WTC11 (cell line): ENCODE measurements at regions not wholly inside any gene's neighbourhood (a gene's known extent, or its start where the extent isn't known, plus 50 kb on each side); places are given as distances from the start of the nearest gene placed in this dataset.

ENCODE experiments used
- ATAC-seq: fragments of 200-7000 bp; cut with Tn5 transposase; 2 replicates; pipeline ENCODE4 v1.10.0; 2021; ENCODE audit warnings: mild to moderate bottlenecking, moderate library complexity
- CTCF ChIA-PET: fragments of 300-600 bp; sonication (Branson Sonifier 250); formaldehyde crosslinking; loops from one replicate; lab custom pipeline; 2021; ENCODE audit warnings: antibody characterized with exemption; lab: Charles Lee
- POLR2A ChIA-PET: fragments of 350-600 bp; sonication (Branson Sonifier 250); formaldehyde crosslinking; loops from one replicate; lab custom pipeline; 2021; ENCODE audit warnings: antibody characterized with exemption; lab: Charles Lee
- DNase-seq: peaks from one replicate; pipeline ENCODE4 v3.0.0; 2021; ENCODE audit warnings: low spot score
- H3K27ac Mint-ChIP-seq: 2 replicates; pipeline ENCODE4 v1.8.0; 2021; ENCODE audit warnings: mixed read lengths
- H3K27me3 Mint-ChIP-seq: 2 replicates; pipeline ENCODE4 v1.8.0; 2021; ENCODE audit warnings: low read depth, mild to moderate bottlenecking, moderate library complexity, mixed read lengths
- H3K36me3 Mint-ChIP-seq: 2 replicates; pipeline ENCODE4 v1.8.0; 2021; ENCODE audit warnings: mixed read lengths
- H3K4me1 Mint-ChIP-seq: 2 replicates; pipeline ENCODE4 v1.8.0; 2022; ENCODE audit warnings: mixed read lengths
- H3K4me3 Mint-ChIP-seq: 2 replicates; pipeline ENCODE4 v1.8.0; 2021; ENCODE audit warnings: mild to moderate bottlenecking, moderate library complexity, mixed read lengths
- H3K9me3 Mint-ChIP-seq: 2 replicates; pipeline ENCODE4 v1.8.0; 2021; ENCODE audit warnings: mixed read lengths
- FOXK1 ChIP-seq: sonication (generic); formaldehyde crosslinking; IDR thresholded peaks from 2 replicates; pipeline ENCODE4 v1.8.0; 2022; ENCODE audit warnings: mild to moderate bottlenecking, moderate library complexity, missing genetic modification reagents
- FOXP1 ChIP-seq: sonication (generic); formaldehyde crosslinking; IDR thresholded peaks from 2 replicates; pipeline ENCODE4 v1.8.0; 2022; ENCODE audit warnings: missing genetic modification reagents, mild to moderate bottlenecking, moderate library complexity, borderline replicate concordance
- HMGA2 ChIP-seq: fragments of 250-450 bp; sonication (Bioruptor Pico); IDR thresholded peaks from 2 replicates; pipeline ENCODE4 v1.4.0; 2021; ENCODE audit warnings: mild to moderate bottlenecking, moderate library complexity
- KAT7 ChIP-seq: sonication (generic); formaldehyde crosslinking; IDR thresholded peaks from 2 replicates; pipeline ENCODE4 v1.8.1; 2023; ENCODE audit warnings: missing genetic modification reagents, mild to moderate bottlenecking, borderline replicate concordance
- NR2C2 ChIP-seq: sonication (generic); formaldehyde crosslinking; IDR thresholded peaks from 2 replicates; pipeline ENCODE4 v1.8.0; 2022; ENCODE audit warnings: mild to moderate bottlenecking, missing genetic modification reagents
- TCF7 ChIP-seq: sonication (generic); formaldehyde crosslinking; IDR thresholded peaks from 2 replicates; pipeline ENCODE4 v1.8.0; 2022; ENCODE audit warnings: mild to moderate bottlenecking, low read depth, missing genetic modification reagents, moderate library complexity
- TP53 ChIP-seq: sonication (generic); formaldehyde crosslinking; IDR thresholded peaks from 2 replicates; pipeline ENCODE4 v1.8.1; 2023; ENCODE audit warnings: mild to moderate bottlenecking, missing genetic modification reagents
- ZNF232 ChIP-seq: sonication (generic); formaldehyde crosslinking; IDR thresholded peaks from 2 replicates; pipeline ENCODE4 v1.8.0; 2022; ENCODE audit warnings: mild to moderate bottlenecking, missing genetic modification reagents
- ZNF396 ChIP-seq: fragments of 250-450 bp; sonication (Bioruptor Pico); IDR thresholded peaks from 2 replicates; pipeline ENCODE4 v1.8.0; 2021; ENCODE audit warnings: mild to moderate bottlenecking, moderate library complexity, borderline replicate concordance
- TF ChIP-seq, protein P1 (sequence below): sonication (generic); formaldehyde crosslinking; IDR thresholded peaks from 2 replicates; pipeline ENCODE4 v1.8.0; 2023; ENCODE audit warnings: mild to moderate bottlenecking, missing genetic modification reagents
- TF ChIP-seq, protein P2 (sequence below): sonication (generic); formaldehyde crosslinking; IDR thresholded peaks from 2 replicates; pipeline ENCODE4 v1.8.1; 2023; ENCODE audit warnings: mild to moderate bottlenecking, missing genetic modification reagents, moderate library complexity
- TF ChIP-seq, protein P3 (sequence below): fragments of 250-450 bp; sonication (Bioruptor Pico); IDR thresholded peaks from 2 replicates; pipeline ENCODE4 v1.9.0; 2021; ENCODE audit warnings: mild to moderate bottlenecking, borderline replicate concordance
- TF ChIP-seq, protein P4 (sequence below): fragments of 250-450 bp; sonication (Bioruptor Pico); IDR thresholded peaks from 2 replicates; pipeline ENCODE4 v1.9.0; 2021; ENCODE audit warnings: moderate library complexity, mild to moderate bottlenecking, inconsistent platforms, borderline replicate concordance
- TF ChIP-seq, protein P5 (sequence below): fragments of 250-450 bp; sonication (Bioruptor Pico); conservative IDR thresholded peaks from 2 replicates; pipeline ENCODE4 v1.9.0; 2021; ENCODE audit warnings: mild to moderate bottlenecking
- TF ChIP-seq, protein P6 (sequence below): fragments of 200-600 bp; IDR thresholded peaks from 2 replicates; pipeline ENCODE4 v1.8.0; 2022; ENCODE audit warnings: antibody characterized with exemption
- TF ChIP-seq, protein P7 (sequence below): sonication (generic); formaldehyde crosslinking; IDR thresholded peaks from 2 replicates; pipeline ENCODE4 v1.8.0; 2022; ENCODE audit warnings: mild to moderate bottlenecking, missing genetic modification reagents
- TF ChIP-seq, protein P8 (sequence below): sonication (generic); formaldehyde crosslinking; IDR thresholded peaks from 2 replicates; pipeline ENCODE4 v1.8.0; 2022; ENCODE audit warnings: mild to moderate bottlenecking, missing genetic modification reagents
- TF ChIP-seq, protein P9 (sequence below): sonication (generic); formaldehyde crosslinking; IDR thresholded peaks from 2 replicates; pipeline ENCODE4 v1.8.1; 2023; ENCODE audit warnings: mild to moderate bottlenecking, missing genetic modification reagents

DNA sequence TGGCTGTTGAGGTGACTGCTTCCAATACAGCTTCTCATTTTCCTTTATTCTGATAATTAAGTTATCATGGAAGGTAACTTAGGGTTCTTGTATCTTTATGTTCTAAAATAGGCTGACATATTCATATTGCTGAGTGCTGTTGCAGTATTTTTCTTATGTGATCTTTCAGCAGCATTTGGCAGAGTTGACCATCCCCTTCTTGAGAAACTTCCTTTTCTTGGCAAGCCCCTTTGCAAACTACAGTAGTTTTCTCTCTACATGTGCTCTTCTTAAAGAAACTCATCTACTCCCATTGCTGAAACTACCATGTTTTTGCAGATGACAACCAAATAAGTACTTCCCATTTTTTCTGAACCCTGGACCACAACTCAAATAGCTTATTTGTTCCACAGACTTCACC, 476.5 kb upstream of the TRIB2 start:
- POLR2A ChIA-PET, result no interaction called here
- no peak for DNase-seq
- TF ChIP-seq KAT7 (no peak), TCF7 (no peak), ZNF232 (no peak), NR2C2 (CRISPR knock-in tag) (no peak), FOXK1 (CRISPR knock-in tag) (no peak), FOXP1 (no peak), TP53 (CRISPR knock-in tag) (no peak), HMGA2 (CRISPR knock-in tag) (no peak), ZNF396 (CRISPR knock-in tag) (no peak)
- TF ChIP-seq, protein P1, sequence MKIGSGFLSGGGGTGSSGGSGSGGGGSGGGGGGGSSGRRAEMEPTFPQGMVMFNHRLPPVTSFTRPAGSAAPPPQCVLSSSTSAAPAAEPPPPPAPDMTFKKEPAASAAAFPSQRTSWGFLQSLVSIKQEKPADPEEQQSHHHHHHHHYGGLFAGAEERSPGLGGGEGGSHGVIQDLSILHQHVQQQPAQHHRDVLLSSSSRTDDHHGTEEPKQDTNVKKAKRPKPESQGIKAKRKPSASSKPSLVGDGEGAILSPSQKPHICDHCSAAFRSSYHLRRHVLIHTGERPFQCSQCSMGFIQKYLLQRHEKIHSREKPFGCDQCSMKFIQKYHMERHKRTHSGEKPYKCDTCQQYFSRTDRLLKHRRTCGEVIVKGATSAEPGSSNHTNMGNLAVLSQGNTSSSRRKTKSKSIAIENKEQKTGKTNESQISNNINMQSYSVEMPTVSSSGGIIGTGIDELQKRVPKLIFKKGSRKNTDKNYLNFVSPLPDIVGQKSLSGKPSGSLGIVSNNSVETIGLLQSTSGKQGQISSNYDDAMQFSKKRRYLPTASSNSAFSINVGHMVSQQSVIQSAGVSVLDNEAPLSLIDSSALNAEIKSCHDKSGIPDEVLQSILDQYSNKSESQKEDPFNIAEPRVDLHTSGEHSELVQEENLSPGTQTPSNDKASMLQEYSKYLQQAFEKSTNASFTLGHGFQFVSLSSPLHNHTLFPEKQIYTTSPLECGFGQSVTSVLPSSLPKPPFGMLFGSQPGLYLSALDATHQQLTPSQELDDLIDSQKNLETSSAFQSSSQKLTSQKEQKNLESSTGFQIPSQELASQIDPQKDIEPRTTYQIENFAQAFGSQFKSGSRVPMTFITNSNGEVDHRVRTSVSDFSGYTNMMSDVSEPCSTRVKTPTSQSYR (CRISPR knock-in tag), result no peak
- TF ChIP-seq, protein P2, sequence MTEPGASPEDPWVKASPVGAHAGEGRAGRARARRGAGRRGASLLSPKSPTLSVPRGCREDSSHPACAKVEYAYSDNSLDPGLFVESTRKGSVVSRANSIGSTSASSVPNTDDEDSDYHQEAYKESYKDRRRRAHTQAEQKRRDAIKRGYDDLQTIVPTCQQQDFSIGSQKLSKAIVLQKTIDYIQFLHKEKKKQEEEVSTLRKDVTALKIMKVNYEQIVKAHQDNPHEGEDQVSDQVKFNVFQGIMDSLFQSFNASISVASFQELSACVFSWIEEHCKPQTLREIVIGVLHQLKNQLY, result no peak
- TF ChIP-seq, protein P3, sequence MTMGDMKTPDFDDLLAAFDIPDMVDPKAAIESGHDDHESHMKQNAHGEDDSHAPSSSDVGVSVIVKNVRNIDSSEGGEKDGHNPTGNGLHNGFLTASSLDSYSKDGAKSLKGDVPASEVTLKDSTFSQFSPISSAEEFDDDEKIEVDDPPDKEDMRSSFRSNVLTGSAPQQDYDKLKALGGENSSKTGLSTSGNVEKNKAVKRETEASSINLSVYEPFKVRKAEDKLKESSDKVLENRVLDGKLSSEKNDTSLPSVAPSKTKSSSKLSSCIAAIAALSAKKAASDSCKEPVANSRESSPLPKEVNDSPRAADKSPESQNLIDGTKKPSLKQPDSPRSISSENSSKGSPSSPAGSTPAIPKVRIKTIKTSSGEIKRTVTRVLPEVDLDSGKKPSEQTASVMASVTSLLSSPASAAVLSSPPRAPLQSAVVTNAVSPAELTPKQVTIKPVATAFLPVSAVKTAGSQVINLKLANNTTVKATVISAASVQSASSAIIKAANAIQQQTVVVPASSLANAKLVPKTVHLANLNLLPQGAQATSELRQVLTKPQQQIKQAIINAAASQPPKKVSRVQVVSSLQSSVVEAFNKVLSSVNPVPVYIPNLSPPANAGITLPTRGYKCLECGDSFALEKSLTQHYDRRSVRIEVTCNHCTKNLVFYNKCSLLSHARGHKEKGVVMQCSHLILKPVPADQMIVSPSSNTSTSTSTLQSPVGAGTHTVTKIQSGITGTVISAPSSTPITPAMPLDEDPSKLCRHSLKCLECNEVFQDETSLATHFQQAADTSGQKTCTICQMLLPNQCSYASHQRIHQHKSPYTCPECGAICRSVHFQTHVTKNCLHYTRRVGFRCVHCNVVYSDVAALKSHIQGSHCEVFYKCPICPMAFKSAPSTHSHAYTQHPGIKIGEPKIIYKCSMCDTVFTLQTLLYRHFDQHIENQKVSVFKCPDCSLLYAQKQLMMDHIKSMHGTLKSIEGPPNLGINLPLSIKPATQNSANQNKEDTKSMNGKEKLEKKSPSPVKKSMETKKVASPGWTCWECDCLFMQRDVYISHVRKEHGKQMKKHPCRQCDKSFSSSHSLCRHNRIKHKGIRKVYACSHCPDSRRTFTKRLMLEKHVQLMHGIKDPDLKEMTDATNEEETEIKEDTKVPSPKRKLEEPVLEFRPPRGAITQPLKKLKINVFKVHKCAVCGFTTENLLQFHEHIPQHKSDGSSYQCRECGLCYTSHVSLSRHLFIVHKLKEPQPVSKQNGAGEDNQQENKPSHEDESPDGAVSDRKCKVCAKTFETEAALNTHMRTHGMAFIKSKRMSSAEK (CRISPR knock-in tag), result no peak
- TF ChIP-seq, protein P4, sequence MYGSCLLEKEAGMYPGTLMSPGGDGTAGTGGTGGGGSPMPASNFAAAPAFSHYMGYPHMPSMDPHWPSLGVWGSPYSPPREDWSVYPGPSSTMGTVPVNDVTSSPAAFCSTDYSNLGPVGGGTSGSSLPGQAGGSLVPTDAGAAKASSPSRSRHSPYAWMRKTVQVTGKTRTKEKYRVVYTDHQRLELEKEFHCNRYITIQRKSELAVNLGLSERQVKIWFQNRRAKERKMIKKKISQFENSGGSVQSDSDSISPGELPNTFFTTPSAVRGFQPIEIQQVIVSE (CRISPR knock-in tag), result no peak
- TF ChIP-seq, protein P5, sequence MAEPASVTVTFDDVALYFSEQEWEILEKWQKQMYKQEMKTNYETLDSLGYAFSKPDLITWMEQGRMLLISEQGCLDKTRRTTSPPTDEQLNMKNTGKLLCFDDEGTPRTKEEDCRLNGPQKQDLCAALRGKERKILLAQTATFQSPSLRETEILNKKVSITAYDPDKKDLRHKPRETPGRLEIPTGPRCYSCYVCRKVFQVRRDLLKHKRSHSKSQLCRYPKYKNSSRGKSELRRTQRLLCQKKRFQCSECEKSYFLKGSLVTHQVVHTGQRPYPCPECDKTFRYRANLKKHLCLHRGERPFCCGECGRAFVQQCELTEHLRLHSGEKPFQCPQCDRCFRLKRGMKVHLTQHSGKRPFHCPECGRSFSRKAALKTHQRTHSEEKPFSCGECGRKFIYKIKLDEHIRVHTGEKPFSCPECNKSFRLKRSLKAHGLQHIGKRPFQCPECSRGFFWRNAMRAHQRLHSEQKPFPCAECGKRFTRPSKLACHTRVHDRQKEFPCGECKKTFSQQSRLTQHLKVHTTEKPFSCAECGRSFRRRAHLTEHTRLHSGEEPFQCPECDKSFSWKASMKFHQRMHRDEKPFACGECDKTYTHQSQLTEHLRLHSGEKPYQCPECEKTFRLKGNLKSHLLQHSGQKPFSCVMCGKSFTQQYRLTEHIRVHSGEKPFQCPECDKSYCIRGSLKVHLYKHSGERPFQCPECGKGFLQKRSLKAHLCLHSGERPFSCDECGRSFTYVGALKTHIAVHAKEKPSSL (CRISPR knock-in tag), result no peak
- TF ChIP-seq, protein P6, sequence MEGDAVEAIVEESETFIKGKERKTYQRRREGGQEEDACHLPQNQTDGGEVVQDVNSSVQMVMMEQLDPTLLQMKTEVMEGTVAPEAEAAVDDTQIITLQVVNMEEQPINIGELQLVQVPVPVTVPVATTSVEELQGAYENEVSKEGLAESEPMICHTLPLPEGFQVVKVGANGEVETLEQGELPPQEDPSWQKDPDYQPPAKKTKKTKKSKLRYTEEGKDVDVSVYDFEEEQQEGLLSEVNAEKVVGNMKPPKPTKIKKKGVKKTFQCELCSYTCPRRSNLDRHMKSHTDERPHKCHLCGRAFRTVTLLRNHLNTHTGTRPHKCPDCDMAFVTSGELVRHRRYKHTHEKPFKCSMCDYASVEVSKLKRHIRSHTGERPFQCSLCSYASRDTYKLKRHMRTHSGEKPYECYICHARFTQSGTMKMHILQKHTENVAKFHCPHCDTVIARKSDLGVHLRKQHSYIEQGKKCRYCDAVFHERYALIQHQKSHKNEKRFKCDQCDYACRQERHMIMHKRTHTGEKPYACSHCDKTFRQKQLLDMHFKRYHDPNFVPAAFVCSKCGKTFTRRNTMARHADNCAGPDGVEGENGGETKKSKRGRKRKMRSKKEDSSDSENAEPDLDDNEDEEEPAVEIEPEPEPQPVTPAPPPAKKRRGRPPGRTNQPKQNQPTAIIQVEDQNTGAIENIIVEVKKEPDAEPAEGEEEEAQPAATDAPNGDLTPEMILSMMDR, result no peak
- TF ChIP-seq, protein P7, sequence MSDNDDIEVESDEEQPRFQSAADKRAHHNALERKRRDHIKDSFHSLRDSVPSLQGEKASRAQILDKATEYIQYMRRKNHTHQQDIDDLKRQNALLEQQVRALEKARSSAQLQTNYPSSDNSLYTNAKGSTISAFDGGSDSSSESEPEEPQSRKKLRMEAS, result no peak
- TF ChIP-seq, protein P8, sequence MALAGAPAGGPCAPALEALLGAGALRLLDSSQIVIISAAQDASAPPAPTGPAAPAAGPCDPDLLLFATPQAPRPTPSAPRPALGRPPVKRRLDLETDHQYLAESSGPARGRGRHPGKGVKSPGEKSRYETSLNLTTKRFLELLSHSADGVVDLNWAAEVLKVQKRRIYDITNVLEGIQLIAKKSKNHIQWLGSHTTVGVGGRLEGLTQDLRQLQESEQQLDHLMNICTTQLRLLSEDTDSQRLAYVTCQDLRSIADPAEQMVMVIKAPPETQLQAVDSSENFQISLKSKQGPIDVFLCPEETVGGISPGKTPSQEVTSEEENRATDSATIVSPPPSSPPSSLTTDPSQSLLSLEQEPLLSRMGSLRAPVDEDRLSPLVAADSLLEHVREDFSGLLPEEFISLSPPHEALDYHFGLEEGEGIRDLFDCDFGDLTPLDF (CRISPR knock-in tag), result no peak
- TF ChIP-seq, protein P9, sequence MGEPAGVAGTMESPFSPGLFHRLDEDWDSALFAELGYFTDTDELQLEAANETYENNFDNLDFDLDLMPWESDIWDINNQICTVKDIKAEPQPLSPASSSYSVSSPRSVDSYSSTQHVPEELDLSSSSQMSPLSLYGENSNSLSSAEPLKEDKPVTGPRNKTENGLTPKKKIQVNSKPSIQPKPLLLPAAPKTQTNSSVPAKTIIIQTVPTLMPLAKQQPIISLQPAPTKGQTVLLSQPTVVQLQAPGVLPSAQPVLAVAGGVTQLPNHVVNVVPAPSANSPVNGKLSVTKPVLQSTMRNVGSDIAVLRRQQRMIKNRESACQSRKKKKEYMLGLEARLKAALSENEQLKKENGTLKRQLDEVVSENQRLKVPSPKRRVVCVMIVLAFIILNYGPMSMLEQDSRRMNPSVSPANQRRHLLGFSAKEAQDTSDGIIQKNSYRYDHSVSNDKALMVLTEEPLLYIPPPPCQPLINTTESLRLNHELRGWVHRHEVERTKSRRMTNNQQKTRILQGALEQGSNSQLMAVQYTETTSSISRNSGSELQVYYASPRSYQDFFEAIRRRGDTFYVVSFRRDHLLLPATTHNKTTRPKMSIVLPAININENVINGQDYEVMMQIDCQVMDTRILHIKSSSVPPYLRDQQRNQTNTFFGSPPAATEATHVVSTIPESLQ, result no peak
- TF ChIP-seq, all 79 proteins: peak for 0
- Mint-ChIP-seq H3K4me1 (no peaks in the 10 kb centered on the region), H3K27ac (no peak overlapping the region), H3K4me3 (no peak overlapping the region), H3K9me3 (no peaks in the 10 kb centered on the region), H3K27me3 (no peaks in the 10 kb centered on the region), H3K36me3 (no peaks in the 10 kb centered on the region)
- CTCF ChIA-PET, result no interaction called here
- ATAC-seq, result no peak
